T47D (cell line): ENCODE measurements at regions not wholly inside any gene's neighbourhood (a gene's known extent, or its start where the extent isn't known, plus 50 kb on each side); places are given as distances from the start of the nearest gene placed in this dataset.

Experiments used
- DNase-seq, 2 experiments: peaks; one replicate each; pipeline versions ENCODE4 v3.0.0 to v3.0.0-alpha.2; 2011 to 2012; ENCODE audit warnings: low read depth in 1 of 2, low spot score in 1 of 2
- JUND ChIP-seq: IDR thresholded peaks from 2 replicates; pipeline ENCODE4 v1.6.1; 2012; ENCODE audit warnings: low read depth
- in situ Hi-C: cut with HindIII; loops from 2 replicates; pipeline ENCODE4 v1.10.0; 2016; ENCODE audit warnings: low sequenced_read_pairs, low pct_unique_long_range_greater_than_20kb

- in situ Hi-C loops: no loop called here
- DNase-seq: no peak
- TF ChIP-seq JUND: no peak
Observed at GRCh38 chr2:151095463-151095862, 166.2 kb downstream of the RBM43 start.

- TF ChIP-seq JUND: no peak
- in situ Hi-C loops: no loop called here
- no peak for DNase-seq
Observed at GRCh38 chr2:151091583-151091982, 170.1 kb downstream of the RBM43 start.

GRCh38 chr2:151087377-151087776 is 174.3 kb downstream of the RBM43 start:
- TF ChIP-seq JUND: no peak
- no peak for DNase-seq
- in situ Hi-C loops: no loop called here

- no peak for TF ChIP-seq JUND
- in situ Hi-C loops: no loop called here
- DNase-seq: no peak
Observed at GRCh38 chr2:151085181-151085611, 176.5 kb downstream of the RBM43 start.

GRCh38 chr2:151083856-151084795 is 177.5 kb downstream of the RBM43 start:
- in situ Hi-C loops: no loop called here
- DNase-seq: no peak
- no peak for TF ChIP-seq JUND

GRCh38 chr2:151078889-151079288 is 182.8 kb downstream of the RBM43 start:
- no peak for DNase-seq
- no peak for TF ChIP-seq JUND
- in situ Hi-C loops: no loop called here

GRCh38 chr2:151071906-151072305 is 189.8 kb downstream of the RBM43 start:
- in situ Hi-C loops: no loop called here
- TF ChIP-seq JUND: no peak
- DNase-seq: no peak

GRCh38 chr2:151071382-151071781 is 190.3 kb downstream of the RBM43 start:
- DNase-seq: peak in 1 of 2 experiments; percentile 60
- in situ Hi-C loops: no loop called here
- no peak for TF ChIP-seq JUND

- in situ Hi-C loops: no loop called here
- no peak for DNase-seq
- TF ChIP-seq JUND: no peak
Observed at GRCh38 chr2:151070253-151070652, 191.4 kb downstream of the RBM43 start.

- TF ChIP-seq JUND: no peak
- in situ Hi-C loops: no loop called here
- no peak for DNase-seq
Observed at GRCh38 chr2:151067658-151068369, 193.8 kb downstream of the RBM43 start.

GRCh38 chr2:151063271-151063670 is 198.4 kb downstream of the RBM43 start:
- TF ChIP-seq JUND: no peak
- in situ Hi-C loops: no loop called here
- DNase-seq: no peak

GRCh38 chr2:151060287-151060686 is 201.4 kb downstream of the RBM43 start:
- DNase-seq: no peak
- in situ Hi-C loops: no loop called here
- TF ChIP-seq JUND: no peak

- no peak for DNase-seq
- in situ Hi-C loops: no loop called here
- TF ChIP-seq JUND: no peak
Observed at GRCh38 chr2:151056870-151057269, 204.8 kb downstream of the RBM43 start.
